GM20431 (cell line): ENCODE measurements at regions not wholly inside any gene's neighbourhood (a gene's known extent, or its start where the extent isn't known, plus 50 kb on each side); places are given as distances from the start of the nearest gene placed in this dataset.
"Not testable (repeated sequence)": the region's sequence is repeated elsewhere in the genome, so short reads cannot be mapped to it uniquely, and the experiment has no call there.

Experiments
- in situ Hi-C: fragments of 300-500 bp; cut with MseI, MboI; formaldehyde crosslinking; loops from one replicate; pipeline ENCODE4 v1.15.0; 2020; ENCODE audit warnings: low sequenced_read_pairs; ENCODE audit not compliant: unreplicated experiment

DNA sequence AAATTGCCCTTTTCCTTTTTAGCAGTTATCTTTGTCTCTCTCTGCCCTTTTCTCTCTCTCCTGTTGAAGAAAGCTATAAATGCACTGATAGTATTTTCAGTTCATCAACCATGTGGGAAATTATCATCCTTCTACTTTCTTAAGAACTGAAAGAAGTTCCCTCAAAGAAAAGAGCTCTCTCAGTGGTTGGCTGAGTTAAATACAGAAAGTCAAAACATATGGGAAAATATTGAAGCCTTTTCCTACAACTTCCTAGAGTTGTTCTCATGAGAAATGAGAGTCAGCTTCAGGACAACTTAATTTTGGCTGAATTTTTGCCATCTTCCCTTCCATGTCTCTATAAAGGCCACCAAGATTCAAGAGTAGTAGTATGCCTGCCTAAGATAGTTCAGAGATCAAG is 96.7 kb downstream of the NFKBIZ start:
- in situ Hi-C loops, result no loop called here

DNA sequence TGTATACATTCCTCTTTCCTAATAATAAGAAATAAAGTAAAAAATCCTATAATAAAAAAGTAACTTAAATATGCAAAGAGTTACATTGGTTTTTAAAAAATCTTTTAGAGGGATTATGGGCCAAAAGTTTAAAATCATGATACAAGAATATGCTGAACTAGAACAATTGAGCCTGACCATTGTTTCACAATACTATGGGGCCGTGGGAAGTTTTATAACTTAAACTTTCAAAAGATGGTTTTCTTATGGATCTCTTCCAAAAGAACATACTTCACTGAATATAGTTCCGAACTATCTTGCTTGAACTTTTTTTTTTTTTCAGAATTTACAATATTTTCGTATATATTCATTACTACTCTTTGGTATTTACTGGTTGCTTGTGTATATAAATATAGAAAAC is 97.6 kb downstream of the NFKBIZ start:
- in situ Hi-C loops, result no loop called here

DNA sequence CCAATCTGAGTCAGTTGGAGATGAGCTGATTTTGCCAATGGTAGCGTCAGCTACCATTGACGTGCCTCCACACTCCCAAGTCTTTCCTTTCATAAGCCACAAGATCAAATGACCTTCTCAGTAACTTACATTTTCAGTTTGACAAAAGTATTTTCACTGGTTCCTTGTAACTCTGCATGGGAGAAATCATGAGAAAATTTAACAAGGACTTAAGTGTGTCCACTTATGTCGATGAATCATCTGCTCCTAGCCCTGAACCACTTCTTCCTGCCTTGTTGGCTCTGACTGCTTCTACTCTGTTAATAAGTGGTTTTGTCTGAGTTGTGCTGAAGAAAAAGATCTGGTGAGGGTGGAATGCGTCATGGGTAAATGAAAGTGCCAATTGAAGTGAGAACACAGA is 101.2 kb downstream of the NFKBIZ start:
- in situ Hi-C loops, result no loop called here

DNA sequence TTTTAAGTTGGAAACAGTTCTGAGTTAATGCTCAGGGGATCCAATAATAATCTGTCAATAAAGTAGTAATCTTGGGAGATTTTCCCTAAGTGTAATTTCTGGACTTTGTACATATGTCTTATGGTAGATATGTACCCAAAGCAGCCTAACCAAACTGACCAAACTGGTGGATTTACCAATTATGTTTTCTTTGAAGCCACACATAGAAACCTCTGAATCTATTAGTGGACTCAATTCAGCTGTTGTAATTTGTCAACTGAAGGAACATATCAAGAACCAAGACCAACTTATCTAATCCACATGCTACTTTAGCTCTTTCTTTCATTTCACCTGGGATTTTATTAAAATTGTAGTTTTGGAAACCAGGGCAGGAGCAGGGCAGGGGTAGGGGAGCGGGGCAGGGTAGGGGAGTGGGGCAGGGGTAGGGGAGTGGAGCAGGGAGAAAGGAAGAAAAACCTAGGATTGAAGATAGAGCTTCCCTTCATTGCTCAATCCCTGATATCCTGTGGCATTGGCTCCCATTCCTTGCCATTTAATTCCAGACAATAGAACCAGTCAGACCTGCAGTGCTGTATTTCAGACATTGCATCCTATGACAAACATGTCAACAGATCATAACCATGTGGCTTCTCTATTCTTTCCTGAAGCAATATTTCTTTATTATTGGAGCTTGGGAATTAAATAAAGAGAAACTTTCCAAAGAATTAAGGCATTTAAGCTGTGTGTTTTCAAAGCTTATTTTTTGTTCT is 101.8 kb downstream of the NFKBIZ start:
- in situ Hi-C loops, result no loop called here

DNA sequence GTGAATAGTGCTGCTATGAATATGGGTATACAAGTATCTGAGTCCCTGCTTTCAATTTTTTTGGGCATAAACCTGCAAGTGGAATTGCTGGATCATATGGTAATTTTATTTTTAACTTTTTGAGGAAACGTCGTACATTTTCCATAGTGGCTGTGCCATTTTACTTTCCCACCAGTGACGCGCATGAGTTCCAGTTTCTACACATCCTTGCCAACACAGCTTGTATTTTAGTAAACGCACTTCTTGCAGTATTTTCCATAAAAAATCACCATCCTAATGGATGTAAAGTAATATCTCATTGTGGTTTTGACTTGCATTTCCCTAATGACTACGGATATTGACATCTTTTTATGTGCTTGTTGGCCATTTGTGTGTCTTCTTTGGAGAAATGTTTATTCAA is 105.0 kb downstream of the NFKBIZ start:
- in situ Hi-C loops, result no loop called here

DNA sequence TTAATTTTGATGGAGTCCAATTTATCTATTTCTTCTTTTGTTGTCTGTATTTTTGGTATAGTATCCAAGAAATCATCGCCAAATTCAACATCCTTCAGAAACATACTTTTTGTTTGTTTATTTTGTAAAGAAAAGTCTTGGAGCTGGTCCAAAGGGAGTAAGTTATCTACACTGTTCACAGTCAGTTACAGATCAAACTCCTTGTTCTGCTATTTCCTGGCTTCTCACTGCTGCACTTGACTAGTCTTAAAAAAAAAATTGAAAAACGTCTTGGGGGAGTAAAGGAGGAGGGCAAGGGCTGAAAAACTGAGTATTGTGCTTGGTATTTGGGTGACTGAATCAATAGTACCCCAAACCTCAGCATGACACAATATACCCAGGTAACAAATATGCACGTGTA is 105.6 kb downstream of the NFKBIZ start:
- in situ Hi-C loops, result no loop called here

DNA sequence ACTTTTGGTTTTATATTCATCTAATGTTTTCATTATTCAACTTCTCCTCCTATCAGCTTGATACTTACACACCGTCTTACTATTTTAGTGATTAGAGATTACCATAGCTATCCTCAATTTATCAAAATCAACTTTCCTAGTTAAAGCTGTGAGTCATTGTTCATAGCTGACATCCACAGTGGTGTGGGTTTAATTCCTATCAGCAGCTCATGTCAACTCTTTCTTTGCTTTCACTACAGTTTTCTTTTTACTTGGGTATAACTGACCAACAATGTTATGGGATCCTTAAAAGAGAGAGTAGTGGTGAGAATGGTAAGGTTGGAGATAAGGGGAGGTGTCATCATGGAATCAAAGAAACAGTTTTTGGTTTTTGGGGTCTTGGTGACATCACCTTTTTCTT is 112.7 kb downstream of the NFKBIZ start:
- in situ Hi-C loops, result no loop called here

DNA sequence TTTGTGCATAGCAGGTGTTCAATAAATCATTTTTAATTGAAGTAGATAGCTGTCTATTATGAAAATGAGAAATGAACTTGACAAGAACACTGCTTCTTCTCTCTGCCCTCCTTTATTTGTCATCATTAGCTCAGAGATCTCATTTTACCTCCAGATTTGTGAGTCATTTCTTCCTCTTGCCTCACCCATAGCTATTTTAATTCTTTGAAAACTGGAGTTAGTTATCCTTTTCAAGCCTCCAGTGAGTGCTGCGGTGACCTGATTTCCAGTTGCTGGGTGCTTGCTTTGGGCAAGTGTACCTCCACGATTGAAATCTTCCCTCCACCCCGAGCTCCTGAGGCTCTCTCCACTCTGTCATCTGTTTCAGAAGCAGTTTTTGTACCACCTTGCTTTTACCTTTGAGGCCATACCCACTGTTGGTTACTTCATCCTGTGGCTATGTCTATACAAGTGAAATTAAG is 114.6 kb downstream of the NFKBIZ start:
- in situ Hi-C loops, result no loop called here

DNA sequence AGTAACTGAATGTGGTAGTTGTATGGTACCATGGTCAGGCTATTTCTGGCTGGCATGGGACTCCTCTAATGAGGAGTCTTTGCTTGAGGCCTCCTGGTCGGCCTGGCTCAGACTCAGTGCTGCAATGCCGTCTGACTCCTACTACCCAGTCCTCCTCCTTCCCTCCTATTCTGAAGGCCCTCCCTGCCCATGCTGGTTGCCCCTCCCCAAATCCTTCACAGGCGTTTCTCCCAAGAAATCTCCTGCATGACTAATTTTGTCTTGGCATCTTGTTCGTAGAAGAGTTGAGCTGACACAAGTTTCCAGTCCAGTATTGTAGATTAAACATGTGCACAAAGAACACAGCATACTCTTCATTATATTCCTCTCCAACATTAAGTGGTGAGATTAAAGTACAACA is 115.5 kb downstream of the NFKBIZ start:
- in situ Hi-C loops, result no loop called here

DNA sequence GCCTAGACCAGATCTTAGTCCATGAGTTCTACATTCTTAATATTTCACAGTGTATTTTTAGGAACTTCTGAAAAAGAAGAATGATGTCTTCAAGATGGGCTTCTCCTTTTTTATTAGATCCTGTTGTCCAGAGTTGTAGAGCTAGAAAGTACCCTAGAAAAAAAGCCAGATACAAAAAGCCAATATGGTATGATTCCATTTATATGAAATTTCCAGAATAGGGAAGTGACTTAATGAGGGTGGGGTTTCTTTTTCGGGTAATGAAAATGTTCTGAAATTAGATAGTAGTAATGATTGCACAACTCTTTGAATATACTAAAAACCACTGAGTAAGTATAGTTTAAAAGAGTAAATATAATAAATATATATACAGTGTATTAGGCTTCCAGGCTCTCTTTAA is 116.9 kb downstream of the NFKBIZ start:
- in situ Hi-C loops, result no loop called here

DNA sequence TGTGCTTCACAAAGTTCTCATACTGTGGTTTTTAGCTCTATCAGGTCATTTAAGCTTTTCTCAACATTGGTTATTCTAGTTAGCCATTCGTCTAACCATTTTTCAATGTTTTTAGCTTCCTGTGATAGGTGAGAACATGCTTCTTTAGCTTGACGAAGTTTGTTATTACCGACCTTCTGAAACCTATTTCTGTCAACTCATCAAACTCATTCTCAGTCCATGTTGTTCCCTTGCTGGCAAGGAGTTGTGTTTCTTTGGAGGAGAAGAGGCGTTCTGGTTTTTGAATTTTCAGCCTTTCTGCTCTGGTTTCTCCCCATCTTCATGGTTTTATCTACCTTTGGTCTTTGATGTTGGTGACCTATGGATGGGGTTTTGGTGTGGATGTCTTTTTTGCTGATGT is 120.9 kb downstream of the NFKBIZ start:
- in situ Hi-C loops, result no loop called here

DNA sequence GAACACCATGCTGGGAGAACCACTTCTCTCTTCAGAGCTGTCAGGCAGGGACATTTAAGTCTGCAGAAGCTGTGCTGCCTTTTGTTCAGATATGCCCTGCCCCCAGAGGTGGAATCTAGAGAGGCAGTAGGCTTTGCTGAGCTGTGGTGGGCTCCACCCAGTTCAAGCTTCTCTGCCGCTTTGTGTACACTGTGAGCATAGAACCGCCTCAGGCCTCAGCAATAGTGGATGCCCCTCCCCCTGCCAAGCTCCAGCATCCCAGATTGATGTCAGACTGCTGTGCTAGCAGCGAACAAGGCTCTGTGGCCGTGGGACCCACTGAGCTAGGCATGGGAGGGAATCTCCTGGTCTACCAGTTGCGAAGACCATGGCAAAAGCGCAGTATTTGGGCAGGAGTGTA is 121.6 kb downstream of the NFKBIZ start:
- in situ Hi-C loops, result no loop called here

DNA sequence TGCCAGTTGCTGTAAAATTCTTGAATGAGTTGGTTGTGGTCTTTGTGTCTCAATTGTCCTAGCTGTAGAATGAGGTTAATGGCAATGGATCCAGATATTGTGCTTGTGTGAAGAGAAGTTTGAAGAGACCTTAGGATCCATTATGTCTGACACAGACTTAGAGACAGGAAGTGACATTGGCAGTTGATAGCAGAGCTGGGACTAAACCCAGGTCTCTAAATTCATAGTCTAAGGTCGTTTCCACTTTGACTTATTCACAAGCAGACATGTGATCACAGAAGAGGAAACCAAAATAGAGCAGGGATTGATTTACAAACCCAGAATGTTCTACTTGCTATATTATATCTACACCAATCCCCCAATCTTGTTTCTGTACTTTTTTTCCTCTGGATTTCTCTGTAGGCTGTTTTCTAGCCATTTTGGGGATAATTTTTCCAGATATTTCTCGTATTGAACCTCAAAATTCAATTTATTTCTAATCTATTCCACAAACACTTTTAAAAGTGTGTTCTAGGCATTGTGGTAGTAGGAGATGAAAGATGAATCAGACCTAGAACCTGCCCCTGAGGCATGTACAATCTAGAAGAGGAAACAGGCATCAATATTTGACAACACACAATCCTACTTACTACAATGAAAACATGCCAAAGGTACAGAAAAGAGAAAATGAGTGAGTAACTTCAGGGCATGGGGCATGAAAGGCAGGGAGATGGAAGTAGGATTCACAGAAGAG is 123.3 kb downstream of the NFKBIZ start:
- in situ Hi-C loops, result no loop called here

DNA sequence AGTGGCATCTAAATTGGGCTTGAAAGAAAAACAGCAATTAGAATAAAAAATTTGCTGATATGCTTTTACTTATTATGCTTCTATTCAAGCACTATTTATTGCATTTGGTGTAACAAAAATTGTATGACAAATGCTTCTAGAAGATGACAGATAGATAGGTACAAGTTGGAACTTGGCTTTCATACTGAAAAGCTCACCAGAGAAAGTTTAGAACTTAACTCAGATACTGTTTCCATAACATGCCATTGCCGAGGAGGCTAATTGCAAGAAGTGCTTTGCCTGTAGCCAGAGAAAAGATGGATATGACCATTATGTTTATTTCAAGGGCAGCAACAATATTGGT is 123.8 kb downstream of the NFKBIZ start:
- in situ Hi-C loops, result no loop called here

DNA sequence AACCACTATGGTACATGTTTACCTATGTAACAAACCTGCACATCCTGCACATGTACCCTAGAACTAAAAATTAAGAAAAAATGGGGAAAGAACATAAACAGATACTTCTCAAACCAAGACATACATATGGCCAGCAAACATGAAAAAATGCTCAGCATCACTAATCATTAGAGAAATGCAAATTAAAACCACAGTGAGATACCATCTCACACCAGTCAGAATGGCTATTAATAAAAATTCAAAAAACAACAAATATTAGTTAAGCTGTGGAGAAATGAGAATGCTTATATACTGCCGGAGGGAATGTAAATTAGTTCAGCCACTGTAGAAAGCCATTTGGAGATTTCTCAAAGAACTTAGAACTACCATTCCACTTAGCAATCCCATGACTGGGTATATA is 126.1 kb downstream of the NFKBIZ start:
- in situ Hi-C loops, result not testable (repeated sequence)

DNA sequence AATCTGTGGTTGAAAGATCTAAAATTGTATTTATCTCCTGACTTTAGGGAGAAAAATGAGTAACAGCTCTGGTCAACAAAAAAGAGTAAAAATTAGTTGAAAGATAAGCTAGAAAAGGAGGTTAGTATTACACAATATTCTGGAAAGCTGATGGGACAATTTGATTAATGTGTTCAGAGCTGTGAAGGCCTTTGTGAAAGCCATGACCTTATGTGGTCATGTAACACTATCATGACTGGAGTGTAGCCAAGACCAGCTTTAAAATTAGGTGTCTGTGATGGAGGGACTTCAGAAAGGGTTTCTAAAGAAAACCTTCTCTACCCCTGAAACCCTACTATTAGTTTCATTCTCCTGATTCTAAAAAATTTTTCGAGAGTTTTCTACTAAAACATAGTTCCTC is 127.2 kb downstream of the NFKBIZ start:
- in situ Hi-C loops, result no loop called here

DNA sequence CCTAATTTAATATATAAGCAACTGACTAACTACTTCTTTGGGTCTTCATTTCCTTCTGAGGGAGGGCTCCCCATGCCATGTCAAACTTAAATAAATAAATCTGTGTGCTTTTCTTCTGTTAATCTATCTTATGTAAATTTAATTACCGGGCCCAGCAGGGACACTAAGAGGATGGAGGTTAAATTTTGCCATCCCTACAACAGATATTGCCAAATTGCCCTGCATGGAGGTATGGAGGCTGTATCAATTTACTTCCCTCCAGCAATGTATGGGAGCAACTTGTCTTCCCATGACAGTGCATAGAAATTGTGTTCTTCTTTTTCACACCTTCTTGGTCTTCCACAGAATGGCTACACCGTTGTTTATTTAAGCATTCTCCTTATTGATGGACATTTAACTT is 129.0 kb downstream of the NFKBIZ start:
- in situ Hi-C loops, result no loop called here

DNA sequence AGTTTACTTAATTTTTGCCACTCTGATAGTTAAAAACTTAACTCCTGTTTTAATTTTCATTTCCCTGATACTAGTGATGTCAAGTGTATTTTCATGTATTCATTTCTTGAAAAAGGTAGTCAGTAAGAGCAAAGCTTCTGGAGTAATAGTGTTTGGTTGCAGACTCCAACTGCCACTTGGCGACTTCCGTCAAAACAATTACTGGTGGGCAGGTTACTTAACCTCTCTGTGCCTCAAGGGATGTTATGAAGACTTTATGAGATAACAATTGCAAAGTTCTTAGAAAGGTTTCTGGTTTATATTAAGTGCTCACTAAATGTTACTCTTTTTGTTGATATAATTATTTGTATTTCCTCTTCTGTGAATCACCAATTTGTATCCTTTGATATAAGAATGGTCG is 129.7 kb downstream of the NFKBIZ start:
- in situ Hi-C loops, result no loop called here

DNA sequence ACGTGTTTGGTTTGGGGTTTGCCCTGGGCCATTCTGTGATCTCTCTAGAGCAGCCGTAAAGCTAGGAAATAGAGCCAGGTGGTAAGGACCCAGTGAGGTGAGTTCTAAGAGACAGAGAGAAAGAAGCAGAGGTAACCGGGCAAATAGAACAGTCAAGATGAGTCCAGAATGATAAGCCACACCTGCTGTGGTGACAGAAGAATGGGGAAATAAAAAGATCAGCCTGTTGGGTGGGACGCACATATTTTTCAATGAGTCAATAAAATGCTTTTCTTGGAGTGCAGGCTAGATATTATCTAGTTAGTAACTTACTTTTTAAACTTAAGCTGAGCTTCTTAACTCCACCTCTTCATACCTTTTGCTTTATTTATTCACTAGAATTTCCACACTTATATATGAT is 135.0 kb downstream of the NFKBIZ start:
- in situ Hi-C loops, result no loop called here

DNA sequence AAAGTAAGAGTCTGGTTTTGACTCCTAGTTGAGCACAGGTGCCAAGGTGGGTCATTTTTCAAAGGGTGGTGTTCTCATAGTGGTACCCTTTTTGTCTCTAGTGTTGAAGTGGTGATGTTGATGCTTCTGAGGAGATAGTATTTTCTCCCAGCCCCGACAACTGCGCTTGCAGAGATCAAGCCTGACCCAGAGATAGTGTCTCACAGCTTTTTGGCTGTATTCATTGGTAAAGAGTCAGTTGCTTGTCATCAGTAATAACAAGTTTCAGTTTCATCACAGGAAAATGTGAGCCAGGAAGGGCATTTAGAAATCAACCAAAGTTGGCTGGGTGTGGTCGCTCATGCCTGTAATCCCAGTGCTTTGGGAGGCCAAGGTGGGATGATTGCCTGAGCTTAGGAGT is 139.3 kb downstream of the NFKBIZ start:
- in situ Hi-C loops, result no loop called here

DNA sequence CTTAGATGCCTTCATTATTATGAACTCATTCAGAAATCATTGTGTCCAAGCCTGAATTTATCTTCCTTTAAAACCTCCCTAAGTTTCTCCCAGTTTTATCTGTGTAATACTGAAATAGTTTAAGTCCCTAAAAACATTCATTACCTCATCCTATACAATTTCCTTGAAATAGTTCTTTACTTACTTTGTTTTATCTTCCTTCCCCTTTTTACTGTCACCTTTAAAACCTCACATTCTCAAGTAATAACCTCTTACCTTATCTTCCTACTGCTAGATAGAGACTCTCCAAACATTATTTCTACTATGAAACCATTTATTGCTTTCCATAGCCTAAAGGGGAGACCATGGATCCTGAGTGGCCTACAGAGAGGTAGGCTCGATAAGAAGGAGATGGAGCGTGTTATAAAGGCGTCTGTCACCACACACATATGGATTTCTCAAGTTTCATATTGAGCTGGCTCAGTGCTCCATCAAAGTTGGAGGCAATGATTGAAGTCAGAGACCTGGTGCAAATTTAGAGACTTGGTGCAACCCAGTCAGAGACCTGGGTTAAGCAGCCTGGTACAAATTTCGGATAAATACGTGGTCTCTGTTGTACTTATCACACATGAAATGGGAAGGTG is 140.4 kb downstream of the NFKBIZ start:
- in situ Hi-C loops, result no loop called here
